ENCODE measurements at regions not wholly inside any gene's neighbourhood (a gene's known extent, or its start where the extent isn't known, plus 50 kb on each side); places are given as distances from the start of the nearest gene placed in this dataset.

DNA sequence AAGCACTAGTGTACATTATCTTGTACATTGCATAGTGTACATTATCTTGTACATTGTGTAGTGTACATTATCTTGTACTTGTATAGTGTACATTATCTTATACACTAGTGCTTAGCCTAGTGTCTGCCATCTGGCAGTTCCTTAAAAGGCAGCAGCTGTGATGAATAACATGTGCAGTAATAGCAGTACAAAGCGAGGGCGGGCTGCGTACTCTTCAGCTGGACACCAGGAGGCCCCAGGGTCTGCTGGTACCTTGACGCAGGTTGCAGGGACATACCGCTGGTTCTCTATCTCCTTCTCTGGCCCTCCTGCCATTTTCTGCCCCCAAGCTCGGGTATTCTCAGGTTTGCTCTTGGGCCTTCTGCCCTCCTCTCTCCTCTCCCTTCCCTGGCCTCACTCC is 149.6 kb downstream of the SEC16B start:
- CTCF ChIA-PET: no interaction called here
- POLR2A ChIA-PET (ENCODE audit: unreplicated experiment): no interaction called here

More for the DNA sequence above, 149.6 kb downstream of the SEC16B start:
- H2BK20ac ChIP-seq (ENCODE audit: low read depth, low read length): no peak overlapping the region
- no peak overlapping the region for H2AK5ac ChIP-seq (ENCODE audit: low read depth, low read length)
- TF ChIP-seq, protein P1, sequence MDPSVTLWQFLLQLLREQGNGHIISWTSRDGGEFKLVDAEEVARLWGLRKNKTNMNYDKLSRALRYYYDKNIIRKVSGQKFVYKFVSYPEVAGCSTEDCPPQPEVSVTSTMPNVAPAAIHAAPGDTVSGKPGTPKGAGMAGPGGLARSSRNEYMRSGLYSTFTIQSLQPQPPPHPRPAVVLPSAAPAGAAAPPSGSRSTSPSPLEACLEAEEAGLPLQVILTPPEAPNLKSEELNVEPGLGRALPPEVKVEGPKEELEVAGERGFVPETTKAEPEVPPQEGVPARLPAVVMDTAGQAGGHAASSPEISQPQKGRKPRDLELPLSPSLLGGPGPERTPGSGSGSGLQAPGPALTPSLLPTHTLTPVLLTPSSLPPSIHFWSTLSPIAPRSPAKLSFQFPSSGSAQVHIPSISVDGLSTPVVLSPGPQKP (IDR thresholded peaks at IDR 0.05; ENCODE audit: borderline replicate concordance, low read depth, low read length): no peak
- TF ChIP-seq MAFK (IDR thresholded peaks at IDR 0.05; ENCODE audit: low read depth, low read length): no peak
- TF ChIP-seq, protein P2, sequence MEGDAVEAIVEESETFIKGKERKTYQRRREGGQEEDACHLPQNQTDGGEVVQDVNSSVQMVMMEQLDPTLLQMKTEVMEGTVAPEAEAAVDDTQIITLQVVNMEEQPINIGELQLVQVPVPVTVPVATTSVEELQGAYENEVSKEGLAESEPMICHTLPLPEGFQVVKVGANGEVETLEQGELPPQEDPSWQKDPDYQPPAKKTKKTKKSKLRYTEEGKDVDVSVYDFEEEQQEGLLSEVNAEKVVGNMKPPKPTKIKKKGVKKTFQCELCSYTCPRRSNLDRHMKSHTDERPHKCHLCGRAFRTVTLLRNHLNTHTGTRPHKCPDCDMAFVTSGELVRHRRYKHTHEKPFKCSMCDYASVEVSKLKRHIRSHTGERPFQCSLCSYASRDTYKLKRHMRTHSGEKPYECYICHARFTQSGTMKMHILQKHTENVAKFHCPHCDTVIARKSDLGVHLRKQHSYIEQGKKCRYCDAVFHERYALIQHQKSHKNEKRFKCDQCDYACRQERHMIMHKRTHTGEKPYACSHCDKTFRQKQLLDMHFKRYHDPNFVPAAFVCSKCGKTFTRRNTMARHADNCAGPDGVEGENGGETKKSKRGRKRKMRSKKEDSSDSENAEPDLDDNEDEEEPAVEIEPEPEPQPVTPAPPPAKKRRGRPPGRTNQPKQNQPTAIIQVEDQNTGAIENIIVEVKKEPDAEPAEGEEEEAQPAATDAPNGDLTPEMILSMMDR (conservative IDR thresholded peaks at IDR 0.05; ENCODE audit: low read depth, low read length): no peak
- no peak for TF ChIP-seq RAD21 (IDR thresholded peaks at IDR 0.05; ENCODE audit: low read length)
- TF ChIP-seq NFE2L2 (IDR thresholded peaks at IDR 0.05; ENCODE audit: low read depth, low read length): no peak
- TF ChIP-seq CEBPB (IDR thresholded peaks at IDR 0.05; ENCODE audit: low read depth, low read length): no peak
- TF ChIP-seq RFX5 (IDR thresholded peaks at IDR 0.05; ENCODE audit: low read depth, low read length): no peak
- no peak for TF ChIP-seq BHLHE40 (IDR thresholded peaks at IDR 0.05; ENCODE audit: low read depth, low read length)
- TF ChIP-seq RCOR1 (IDR thresholded peaks at IDR 0.05; ENCODE audit: insufficient replicate concordance, low read length): no peak
- no peak for TF ChIP-seq MXI1 (IDR thresholded peaks at IDR 0.05; ENCODE audit: borderline replicate concordance, low read depth, low read length)
- no peak for TF ChIP-seq MAZ (IDR thresholded peaks at IDR 0.05; ENCODE audit: borderline replicate concordance, low read depth, low read length)
- no peak for TF ChIP-seq POLR2A (IDR thresholded peaks at IDR 0.05; ENCODE audit: low read depth, low read length)
- TF ChIP-seq, protein P3, sequence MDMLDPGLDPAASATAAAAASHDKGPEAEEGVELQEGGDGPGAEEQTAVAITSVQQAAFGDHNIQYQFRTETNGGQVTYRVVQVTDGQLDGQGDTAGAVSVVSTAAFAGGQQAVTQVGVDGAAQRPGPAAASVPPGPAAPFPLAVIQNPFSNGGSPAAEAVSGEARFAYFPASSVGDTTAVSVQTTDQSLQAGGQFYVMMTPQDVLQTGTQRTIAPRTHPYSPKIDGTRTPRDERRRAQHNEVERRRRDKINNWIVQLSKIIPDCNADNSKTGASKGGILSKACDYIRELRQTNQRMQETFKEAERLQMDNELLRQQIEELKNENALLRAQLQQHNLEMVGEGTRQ (IDR thresholded peaks at IDR 0.05; ENCODE audit: low read depth, low read length): no peak
- TF ChIP-seq FOS (IDR thresholded peaks at IDR 0.05; ENCODE audit: low read depth, low read length): no peak
- TF ChIP-seq CHD1 (IDR thresholded peaks at IDR 0.05; ENCODE audit: low read depth, low read length): no peak
- TF ChIP-seq SMC3 (IDR thresholded peaks at IDR 0.05; ENCODE audit: low read depth, low read length): no peak
- BruUV-seq (replicated peaks): no TSS peak
- H3K4me2 ChIP-seq (ENCODE audit: low read depth, low read length): no peak overlapping the region
- peaks cover 21% of the 10 kb centered on the region for H3K27me3 ChIP-seq (ENCODE audit: control insufficient read depth, insufficient read depth, low read length)
- H2BK120ac ChIP-seq (ENCODE audit: low read depth, low read length): no peak overlapping the region
- no peak overlapping the region for H3K9ac ChIP-seq (ENCODE audit: low read depth, low read length)
- intact Hi-C loops (cut with micrococcal nuclease): no loop called here
- H3K9me3 ChIP-seq (ENCODE audit: control insufficient read depth, insufficient read depth, low read length): no peaks in the 10 kb centered on the region
- in situ Hi-C loops (cut with MboI; ENCODE audit: low sequenced_read_pairs): no loop called here
- H3K27ac ChIP-seq (ENCODE audit: insufficient read depth, low read length): no peak overlapping the region
- H3K56ac ChIP-seq (ENCODE audit: extremely low read depth, insufficient read depth, low read length): no peak overlapping the region
- no peak overlapping the region for H2AFZ ChIP-seq (replicated peaks; ENCODE audit: low read length, poor library complexity)
- H3K36me3 ChIP-seq (ENCODE audit: control insufficient read depth, insufficient read depth, low read length): no peaks in the 10 kb centered on the region
- ATAC-seq (ENCODE audit: low read depth): no peak
- no peaks in the 10 kb centered on the region for H4K20me1 ChIP-seq (ENCODE audit: insufficient read depth, low read length)
- no peak overlapping the region for H4K91ac ChIP-seq (ENCODE audit: insufficient read depth, low read depth, low read length)
- dilution Hi-C loops (cut with HindIII; ENCODE audit: low sequenced_read_pairs, unreplicated experiment): no loop called here
- WGBS, 2 experiments (ENCODE audit: extremely low coverage in 2 of 2, insufficient read length in 1 of 2): 0% methylated on average over 1 of the region's 6 CpGs; no CpG with 5 or more reads in 1 of the 2 experiments
- no peak overlapping the region for H2BK15ac ChIP-seq (ENCODE audit: low read depth, low read length)
- no peak for DNase-seq
- no peak overlapping the region for H4K8ac ChIP-seq (ENCODE audit: low read depth in 2 of 2, low read length in 2 of 2)
- no peak overlapping the region for H3K14ac ChIP-seq (replicated peaks; ENCODE audit: low read depth, low read length)
- no peak overlapping the region for H3K4me3 ChIP-seq (ENCODE audit: insufficient read depth, low read depth, low read length)
- no peak overlapping the region for H4K5ac ChIP-seq (ENCODE audit: low read depth, low read length)
- no peak overlapping the region for H3K18ac ChIP-seq (ENCODE audit: low read depth, low read length)
- no peak overlapping the region for H3K23ac ChIP-seq (ENCODE audit: low read depth, low read length)
- H3K4me1 ChIP-seq (ENCODE audit: control insufficient read depth, insufficient read depth, low read length): no peaks in the 10 kb centered on the region
- H2BK5ac ChIP-seq (ENCODE audit: low read depth, low read length, poor library complexity, severe bottlenecking): no peak overlapping the region
- no peaks in the 10 kb centered on the region for H3K9me1 ChIP-seq (ENCODE audit: insufficient read depth, low read length)
- H3K79me1 ChIP-seq (ENCODE audit: low read depth in 1 of 2, low read length in 2 of 2): no peaks in the 10 kb centered on the region
- H3K4ac ChIP-seq (ENCODE audit: low read depth, low read length): no peak overlapping the region
- no peak overlapping the region for H2AK9ac ChIP-seq (replicated peaks; ENCODE audit: low read depth, low read length, poor library complexity)
